ENCODE measurements at regions not wholly inside any gene's neighbourhood (a gene's known extent, or its start where the extent isn't known, plus 50 kb on each side); places are given as distances from the start of the nearest gene placed in this dataset.

GRCh38 chr5:12125895-12126294 lies 221.6 kb upstream of the CTNND2 start:
- no peak for TF ChIP-seq CTCF (IDR thresholded peaks at IDR 0.05)
- DNase-seq (ENCODE audit: extremely low spot score, unreplicated experiment), result no peak
- H3K4me1 Mint-ChIP-seq (ENCODE audit: unreplicated experiment), result no peaks in the 10 kb centered on the region

GRCh38 chr5:12119657-12120056 lies 215.4 kb upstream of the CTNND2 start:
- no peak overlapping the region for H3K4me3 Mint-ChIP-seq (ENCODE audit: unreplicated experiment)
- H3K4me1 Mint-ChIP-seq (ENCODE audit: unreplicated experiment), result no peaks in the 10 kb centered on the region
- no peak for TF ChIP-seq CTCF (IDR thresholded peaks at IDR 0.05)
- H3K27ac Mint-ChIP-seq (ENCODE audit: unreplicated experiment), result no peak overlapping the region
- DNase-seq (ENCODE audit: extremely low spot score, unreplicated experiment), result no peak
- H3K27me3 Mint-ChIP-seq (ENCODE audit: unreplicated experiment), result no peaks in the 10 kb centered on the region
- H3K36me3 Mint-ChIP-seq (ENCODE audit: unreplicated experiment), result no peaks in the 10 kb centered on the region
- peaks cover 4% of the 10 kb centered on the region for H3K9me3 Mint-ChIP-seq (ENCODE audit: unreplicated experiment)

More at GRCh38 chr5:12125895-12126294, 221.6 kb upstream of the CTNND2 start:
- Mint-ChIP-seq H3K36me3 (ENCODE audit: unreplicated experiment) (no peaks in the 10 kb centered on the region), H3K9me3 (ENCODE audit: unreplicated experiment) (peaks cover 12% of the 10 kb centered on the region), H3K4me3 (ENCODE audit: unreplicated experiment) (no peak overlapping the region), H3K27ac (ENCODE audit: unreplicated experiment) (no peak overlapping the region), H3K27me3 (ENCODE audit: unreplicated experiment) (no peaks in the 10 kb centered on the region)

- Mint-ChIP-seq H3K27ac (ENCODE audit: unreplicated experiment) (no peak overlapping the region), H3K36me3 (ENCODE audit: unreplicated experiment) (no peaks in the 10 kb centered on the region), H3K4me1 (ENCODE audit: unreplicated experiment) (no peaks in the 10 kb centered on the region), H3K27me3 (ENCODE audit: unreplicated experiment) (no peaks in the 10 kb centered on the region), H3K9me3 (ENCODE audit: unreplicated experiment) (no peaks in the 10 kb centered on the region), H3K4me3 (ENCODE audit: unreplicated experiment) (no peak overlapping the region)
- TF ChIP-seq CTCF (IDR thresholded peaks at IDR 0.05), result no peak
- no peak for DNase-seq (ENCODE audit: extremely low spot score, unreplicated experiment)
Measured at GRCh38 chr5:12114075-12114474, 209.8 kb upstream of the CTNND2 start.

- H3K4me1 Mint-ChIP-seq (ENCODE audit: unreplicated experiment), result no peaks in the 10 kb centered on the region
- no peaks in the 10 kb centered on the region for H3K9me3 Mint-ChIP-seq (ENCODE audit: unreplicated experiment)
- H3K27me3 Mint-ChIP-seq (ENCODE audit: unreplicated experiment), result no peaks in the 10 kb centered on the region
- DNase-seq (ENCODE audit: extremely low spot score, unreplicated experiment), result no peak
- no peak overlapping the region for H3K4me3 Mint-ChIP-seq (ENCODE audit: unreplicated experiment)
- no peak overlapping the region for H3K27ac Mint-ChIP-seq (ENCODE audit: unreplicated experiment)
- no peaks in the 10 kb centered on the region for H3K36me3 Mint-ChIP-seq (ENCODE audit: unreplicated experiment)
- no peak for TF ChIP-seq CTCF (IDR thresholded peaks at IDR 0.05)
Measured at GRCh38 chr5:12113062-12113461, 208.8 kb upstream of the CTNND2 start.

- TF ChIP-seq CTCF (IDR thresholded peaks at IDR 0.05), result no peak
- H3K36me3 Mint-ChIP-seq (ENCODE audit: unreplicated experiment), result no peaks in the 10 kb centered on the region
- no peak for DNase-seq (ENCODE audit: extremely low spot score, unreplicated experiment)
- H3K9me3 Mint-ChIP-seq (ENCODE audit: unreplicated experiment), result no peaks in the 10 kb centered on the region
- H3K4me1 Mint-ChIP-seq (ENCODE audit: unreplicated experiment), result no peaks in the 10 kb centered on the region
- H3K4me3 Mint-ChIP-seq (ENCODE audit: unreplicated experiment), result no peak overlapping the region
- H3K27me3 Mint-ChIP-seq (ENCODE audit: unreplicated experiment), result no peaks in the 10 kb centered on the region
- no peak overlapping the region for H3K27ac Mint-ChIP-seq (ENCODE audit: unreplicated experiment)
Measured at GRCh38 chr5:12111261-12111660, 207.0 kb upstream of the CTNND2 start.
